OCI-LY3 (cell line): ENCODE measurements at regions not wholly inside any gene's neighbourhood (a gene's known extent, or its start where the extent isn't known, plus 50 kb on each side); places are given as distances from the start of the nearest gene placed in this dataset.

Source experiments
- CTCF ChIP-seq: fragments of 200-600, 300-600 bp; sonication (generic); IDR thresholded peaks from 2 replicates; pipeline ENCODE4 v1.5.1; 2014; ENCODE audit warnings: antibody characterized with exemption, low read length, low read depth
- EZH2phosphoT487 ChIP-seq: fragments of 200-600 bp; shearing (Covaris generic); IDR thresholded peaks from 2 replicates; pipeline ENCODE4 v1.6.1; 2018; ENCODE audit warnings: antibody characterized with exemption, mixed run types, low read depth

GRCh38 chr9:126223798-126224531, 102.7 kb upstream of the MVB12B start:
- TF ChIP-seq CTCF, result no peak
- no peak for TF ChIP-seq EZH2phosphoT487
